Hematopoietic multipotent progenitor cell treated with erythropoietin and hydrocortisone succinate and interleukin-3 and kit ligand, for 6 days (in vitro differentiated cells): ENCODE measurements at regions not wholly inside any gene's neighbourhood (a gene's known extent, or its start where the extent isn't known, plus 50 kb on each side); places are given as distances from the start of the nearest gene placed in this dataset.
A peak's percentile ranks its signal among the peaks of the same experiment; 100 is the strongest.
"Not testable (repeated sequence)": the region's sequence is repeated elsewhere in the genome, so short reads cannot be mapped to it uniquely, and the experiment has no call there.

ENCODE experiments used
- DNase-seq: peaks from one replicate; pipeline ENCODE4 v3.0.0-alpha.2; 2015

DNA sequence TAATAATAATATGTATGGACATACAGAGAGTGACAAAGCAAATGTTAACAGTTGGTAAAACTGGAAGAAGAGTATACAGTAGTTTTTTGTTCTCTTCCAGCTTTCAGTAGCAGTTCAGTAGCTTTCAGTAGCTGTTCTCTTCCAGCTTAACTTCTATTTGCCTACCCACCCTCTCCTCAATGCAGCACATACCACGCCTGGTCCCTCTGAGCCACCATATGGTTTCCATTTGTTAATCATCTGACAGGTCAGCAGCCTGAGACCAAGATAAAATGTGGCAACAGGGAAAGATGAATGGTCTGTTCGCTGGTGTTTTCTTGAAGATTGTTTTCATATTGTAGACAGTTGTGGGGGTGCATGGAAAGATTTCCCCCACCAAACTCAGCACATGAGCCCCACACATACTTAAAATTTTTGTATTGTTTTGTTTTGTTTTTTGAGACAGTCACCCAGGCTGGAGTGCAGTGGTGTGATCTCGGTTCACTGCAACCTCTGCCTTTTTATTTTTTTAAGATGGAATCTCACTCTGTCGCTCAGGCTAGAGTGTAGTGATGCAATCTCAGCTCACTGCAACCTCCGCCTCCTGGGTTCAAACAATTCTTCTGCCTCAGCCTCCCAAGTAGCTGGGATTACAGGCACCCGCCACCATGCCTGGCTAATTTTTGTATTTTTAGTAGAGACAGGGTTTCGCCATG lies 56.8 kb downstream of the ATP6V0E2 start:
- DNase-seq, result not testable (repeated sequence)

DNA sequence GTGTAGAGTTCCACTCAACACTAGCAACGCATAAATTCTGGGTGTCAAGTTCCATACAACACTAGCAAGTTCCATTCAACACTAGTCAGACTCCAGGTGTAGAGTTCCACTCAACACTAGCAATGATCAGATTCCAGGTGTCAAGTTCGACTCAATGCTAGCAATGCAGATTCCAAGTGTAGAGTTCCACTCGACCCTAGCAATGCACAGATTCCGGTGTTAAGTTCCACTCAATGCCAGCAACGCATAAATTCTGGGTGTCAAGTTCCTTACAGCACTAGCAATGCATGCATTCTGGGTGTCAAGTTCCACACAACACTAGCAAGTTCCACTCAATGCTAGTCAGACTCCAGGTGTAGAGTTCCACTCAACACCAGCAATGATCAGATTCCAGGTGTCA lies 60.0 kb downstream of the ATP6V0E2 start:
- not testable (repeated sequence) for DNase-seq

DNA sequence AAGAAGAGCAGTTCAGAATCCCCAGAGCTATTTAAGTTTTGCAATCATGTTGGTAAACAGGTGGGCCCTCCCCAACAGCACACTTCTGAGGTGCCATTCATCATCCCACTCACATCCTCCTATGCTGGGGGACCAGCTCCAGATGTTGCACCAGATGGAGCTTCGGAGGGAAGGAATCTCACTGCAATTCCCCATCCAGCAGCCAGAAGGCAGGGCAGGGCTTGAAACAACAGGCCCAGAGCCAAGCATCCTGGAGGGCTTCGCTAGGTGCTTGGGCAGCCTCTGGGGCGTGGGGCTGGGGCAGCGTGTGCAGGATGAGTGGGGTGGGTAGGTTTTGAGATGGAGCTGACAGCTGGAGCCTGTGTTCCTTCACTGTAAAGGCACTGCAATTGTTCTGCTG lies 73.6 kb downstream of the ATP6V0E2 start:
- not testable (repeated sequence) for DNase-seq

DNA sequence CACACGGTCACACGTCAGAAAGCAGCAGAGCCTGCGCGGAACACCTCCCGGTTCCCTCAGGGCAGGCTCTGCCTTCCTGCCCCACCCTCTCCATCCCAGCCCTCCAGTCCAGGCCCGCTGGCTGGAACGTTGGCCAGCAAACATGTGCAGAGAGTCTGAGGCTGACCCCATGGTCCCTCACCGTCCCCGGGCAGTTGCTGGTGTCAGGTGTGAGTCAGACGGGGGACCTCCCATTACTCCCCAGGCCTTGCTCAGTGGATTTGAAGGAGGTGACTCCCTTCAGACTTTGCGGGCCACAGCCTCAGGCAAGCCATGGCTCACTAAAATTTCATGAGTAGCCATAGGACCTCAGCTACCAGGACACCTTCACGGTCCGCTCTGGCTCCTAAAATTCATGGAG lies 74.7 kb downstream of the ATP6V0E2 start:
- not testable (repeated sequence) for DNase-seq

DNA sequence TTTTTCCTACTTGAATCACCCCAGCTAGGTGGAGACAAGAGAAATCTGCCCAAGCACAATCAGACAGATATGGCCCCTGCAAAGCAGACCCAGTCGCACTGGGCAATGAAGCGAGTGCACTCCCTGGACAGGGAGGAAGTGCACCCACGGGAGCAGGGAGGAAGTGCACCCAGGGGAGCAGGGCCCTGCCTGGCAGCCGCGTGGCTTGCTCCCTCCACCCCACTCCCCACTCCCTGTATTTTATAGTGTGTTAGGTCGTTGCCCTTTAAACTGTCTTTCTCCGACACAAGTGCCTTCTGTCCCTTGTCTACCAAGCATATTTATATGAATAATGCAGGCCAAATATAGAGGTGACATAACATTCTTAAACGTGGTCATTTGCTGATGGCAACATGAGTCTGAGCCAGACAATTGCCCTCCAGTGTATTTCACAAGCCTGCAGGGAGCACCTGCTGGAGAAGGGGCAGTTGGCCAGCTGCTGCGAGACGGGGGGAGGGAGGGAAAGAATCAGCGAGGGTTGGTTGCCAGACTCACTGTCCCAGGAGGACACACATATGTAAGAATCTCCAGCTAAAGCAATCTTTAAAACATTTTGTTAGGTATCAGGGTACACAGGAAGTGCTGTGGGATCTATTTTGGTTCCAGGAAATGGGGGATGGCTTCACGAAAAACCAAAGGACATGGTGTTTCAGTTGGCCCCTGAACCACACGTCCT lies 76.3 kb downstream of the ATP6V0E2 start:
- DNase-seq, result not testable (repeated sequence)

DNA sequence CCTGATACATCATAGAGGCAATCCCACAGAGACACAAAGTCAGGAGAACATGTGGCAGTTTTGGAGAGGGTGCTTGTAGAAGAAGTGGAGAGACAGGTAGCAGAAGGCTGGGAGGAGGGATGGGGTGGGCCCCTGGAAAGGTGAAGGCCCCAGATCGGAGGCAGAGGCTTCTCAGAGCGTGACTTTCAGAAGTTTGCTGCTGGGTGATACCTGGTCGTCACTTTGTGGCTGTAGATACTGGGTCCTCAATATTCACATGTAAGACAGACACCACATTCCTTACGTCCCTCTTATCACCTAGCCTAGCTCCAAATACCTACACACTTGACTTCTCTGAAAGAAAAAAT lies 76.8 kb downstream of the ATP6V0E2 start:
- not testable (repeated sequence) for DNase-seq

DNA sequence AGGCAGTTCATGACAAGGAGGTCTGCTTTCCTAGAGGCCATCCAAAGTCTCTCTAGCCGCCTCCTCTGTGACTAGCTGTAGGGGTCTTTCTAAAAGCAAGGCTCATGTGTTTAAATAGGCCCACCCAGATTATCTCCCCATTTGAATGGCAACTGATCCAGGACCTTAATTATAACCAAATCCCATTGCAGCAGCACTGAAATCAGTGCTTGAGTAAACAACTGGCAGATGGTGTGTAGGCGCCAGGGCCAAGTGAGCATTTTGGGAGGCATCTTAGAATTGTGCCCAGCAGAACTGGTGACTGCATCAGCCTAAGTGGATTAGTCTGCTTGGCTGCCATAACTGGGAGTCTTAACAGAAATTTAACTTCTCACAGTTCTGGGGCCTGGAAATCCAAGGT lies 77.8 kb downstream of the ATP6V0E2 start:
- not testable (repeated sequence) for DNase-seq

DNA sequence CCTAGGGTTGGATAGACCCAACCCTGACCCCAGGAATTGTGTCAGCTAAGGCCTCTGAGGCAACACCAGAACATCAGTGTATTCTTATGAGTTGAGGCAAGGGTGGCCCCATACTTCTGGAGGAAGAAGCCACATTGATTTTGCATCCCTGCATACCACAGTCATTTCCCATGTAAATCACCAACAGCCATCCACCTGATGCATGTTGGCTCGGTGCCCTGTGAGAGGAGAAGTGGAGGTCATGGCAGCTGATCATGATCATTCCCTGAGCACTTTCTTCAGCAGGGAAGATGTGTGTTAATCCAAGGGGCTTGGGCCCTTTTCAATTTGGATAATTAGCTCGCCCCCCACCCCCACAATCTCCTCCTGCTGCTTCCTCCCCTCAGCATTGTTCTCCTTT lies 85.1 kb downstream of the ATP6V0E2 start:
- not testable (repeated sequence) for DNase-seq

DNA sequence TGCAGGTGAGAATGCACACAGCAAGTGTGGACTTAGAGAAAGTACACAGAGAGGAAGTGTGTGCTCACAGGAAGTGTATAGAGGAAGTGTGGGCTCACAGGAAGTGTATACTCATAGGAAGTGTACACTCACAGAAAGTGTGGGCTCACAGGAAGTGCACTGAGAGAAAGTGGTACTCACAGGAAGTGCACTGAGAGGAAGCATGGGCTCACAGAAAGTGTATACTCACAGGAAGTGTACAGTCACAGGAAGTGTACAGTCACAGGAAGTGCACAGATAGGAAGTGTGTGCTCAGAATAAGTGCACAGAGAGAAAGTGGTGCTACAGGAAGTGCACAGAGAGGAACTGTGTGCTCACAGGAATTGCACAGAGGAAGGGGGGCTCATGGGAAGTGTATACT lies 87.1 kb downstream of the ATP6V0E2 start:
- DNase-seq, result not testable (repeated sequence)

DNA sequence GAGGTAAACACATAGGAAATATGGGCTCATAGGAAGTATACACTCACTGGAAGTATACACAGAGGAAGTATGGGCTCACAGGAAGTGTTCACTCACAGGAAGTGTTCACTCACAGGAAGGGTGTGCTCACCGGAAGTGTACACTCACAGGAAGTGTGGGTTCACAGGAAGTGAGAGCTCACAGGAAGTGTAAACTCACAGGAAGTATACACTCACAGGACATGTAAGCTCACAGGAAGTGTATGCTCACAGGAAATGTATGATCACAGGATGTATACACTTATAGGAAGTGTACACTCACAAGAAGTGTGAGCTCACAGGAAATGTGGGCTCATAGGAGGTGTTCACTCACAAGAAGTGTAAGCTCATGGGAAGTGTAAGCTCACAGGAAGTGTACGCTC lies 88.1 kb downstream of the ATP6V0E2 start:
- DNase-seq, result not testable (repeated sequence)

DNA sequence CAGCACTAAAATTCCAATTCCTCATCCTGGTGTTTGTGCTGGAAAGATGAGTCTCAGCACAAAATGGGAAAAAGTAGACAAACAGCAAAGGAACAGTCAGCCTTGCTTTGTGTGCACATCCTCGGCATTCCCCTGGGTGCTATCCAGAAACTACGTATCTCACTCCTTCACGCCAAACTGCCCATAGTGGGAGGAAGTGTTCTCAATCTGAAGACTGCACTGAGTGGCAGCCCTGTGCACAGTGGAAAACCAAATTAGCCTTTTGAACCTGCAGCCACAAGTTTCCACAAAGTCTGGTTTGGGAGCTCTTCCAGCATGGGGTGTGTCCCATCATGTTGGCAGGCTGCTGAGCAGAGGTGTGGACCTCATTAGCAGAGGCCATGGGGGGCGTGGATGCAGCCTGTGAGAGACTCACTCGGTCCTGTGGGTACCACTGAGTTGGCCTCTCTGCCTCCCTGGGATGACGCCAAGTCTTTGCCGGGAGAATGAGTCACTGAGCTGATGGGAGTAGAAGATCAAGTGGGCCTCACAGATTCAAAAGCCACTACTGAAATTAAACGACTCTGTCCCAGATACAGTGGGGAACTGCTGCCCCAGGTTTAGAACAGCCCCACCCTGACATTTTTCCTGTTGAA lies 89.0 kb downstream of the ATP6V0E2 start:
- DNase-seq, result not testable (repeated sequence)

DNA sequence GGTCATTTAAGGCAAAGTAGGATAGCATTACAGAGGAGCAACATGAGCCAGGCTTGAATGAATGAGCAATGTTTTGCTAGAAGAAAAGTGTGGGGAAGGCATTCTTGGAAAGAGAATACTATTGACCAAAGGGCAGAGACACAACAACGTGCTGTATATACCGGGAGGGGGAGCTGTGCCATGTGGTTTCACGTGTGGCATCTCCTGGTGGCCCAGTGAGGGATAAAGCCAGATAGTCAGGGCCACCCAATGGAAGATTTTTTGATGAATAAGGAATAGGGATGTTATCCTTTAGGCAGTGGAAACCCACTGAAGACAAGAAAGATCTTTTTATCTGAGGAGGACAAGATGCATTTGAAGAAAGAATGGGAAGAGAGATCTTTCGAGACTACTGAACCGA lies 90.2 kb downstream of the ATP6V0E2 start:
- not testable (repeated sequence) for DNase-seq

DNA sequence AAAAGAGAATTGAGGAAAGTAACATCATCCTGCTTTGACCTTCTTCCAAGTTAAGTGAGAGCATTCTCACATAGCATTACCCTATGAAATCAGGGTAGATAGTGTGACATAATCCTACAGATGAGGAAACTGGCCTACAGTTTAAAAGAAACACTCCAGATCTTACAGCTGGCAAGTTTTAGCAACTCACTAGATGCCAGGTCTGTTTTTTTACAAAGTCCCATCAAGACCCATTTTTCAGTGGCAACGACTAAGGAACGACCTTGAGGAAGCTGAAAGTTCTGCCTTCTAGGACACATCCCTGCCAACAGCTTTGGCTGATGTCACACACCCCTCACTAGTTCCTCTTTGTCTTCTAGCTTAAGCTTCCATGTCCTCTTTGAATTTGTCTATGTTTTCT lies 92.7 kb downstream of the ATP6V0E2 start:
- DNase-seq, result peak; percentile 4

DNA sequence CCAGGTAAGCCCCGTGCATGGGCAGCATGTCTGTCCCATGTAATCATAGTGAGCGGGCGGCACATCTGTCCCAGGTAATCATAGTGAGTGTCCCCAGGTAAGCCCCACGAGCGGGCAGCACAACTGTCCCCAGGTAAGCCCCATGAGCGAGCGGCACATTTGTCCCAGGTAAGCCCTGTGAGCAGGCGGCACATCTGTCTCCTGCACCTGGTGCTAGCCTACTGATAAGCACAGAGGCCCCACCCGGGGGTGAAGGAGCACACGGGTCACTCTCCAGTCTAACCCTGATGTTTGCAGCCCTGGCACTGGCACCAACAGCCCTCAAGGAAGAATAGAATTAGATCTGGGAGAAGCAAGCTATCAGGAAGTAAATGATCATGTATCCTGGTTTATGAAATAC lies 99.2 kb downstream of the ATP6V0E2 start:
- not testable (repeated sequence) for DNase-seq

DNA sequence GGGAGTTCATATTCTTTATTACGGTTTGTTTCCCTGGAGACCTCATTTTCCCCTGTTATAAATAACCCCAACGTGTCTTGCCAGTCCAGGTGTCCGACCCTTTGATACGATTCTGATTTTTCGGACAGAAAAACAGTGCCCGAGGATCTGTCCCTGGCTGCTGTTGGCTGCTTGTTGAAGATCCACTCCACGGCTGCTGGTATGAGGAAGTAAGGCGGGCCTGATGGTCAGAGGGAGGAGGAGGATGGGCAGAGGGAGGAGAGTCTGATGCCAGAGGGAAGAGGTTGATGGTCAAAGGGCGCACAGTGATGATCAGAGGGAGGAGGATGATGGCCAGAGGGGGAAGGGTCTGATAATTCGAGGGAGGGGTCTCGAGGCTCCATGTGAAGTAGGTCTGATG lies 99.9 kb downstream of the ATP6V0E2 start:
- not testable (repeated sequence) for DNase-seq

DNA sequence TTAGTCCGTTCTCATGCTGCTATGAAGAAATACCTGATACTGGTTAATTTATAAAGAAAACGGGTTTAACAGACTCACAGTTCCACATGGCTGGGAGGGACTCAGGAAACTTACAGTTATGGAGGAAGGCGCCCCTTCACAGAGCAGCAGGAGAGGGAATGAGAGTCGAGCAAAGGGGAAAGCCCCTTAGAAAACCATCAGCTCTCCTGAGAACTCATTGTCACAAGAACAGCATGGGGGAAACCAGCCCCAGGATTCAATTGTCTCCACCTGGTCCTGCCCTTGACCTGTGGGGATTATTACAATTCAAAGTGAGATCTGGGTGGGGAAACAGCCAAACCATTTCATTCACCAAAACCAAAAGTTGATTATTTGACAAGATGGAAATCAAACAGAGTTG lies 101.8 kb downstream of the ATP6V0E2 start:
- DNase-seq, result not testable (repeated sequence)

DNA sequence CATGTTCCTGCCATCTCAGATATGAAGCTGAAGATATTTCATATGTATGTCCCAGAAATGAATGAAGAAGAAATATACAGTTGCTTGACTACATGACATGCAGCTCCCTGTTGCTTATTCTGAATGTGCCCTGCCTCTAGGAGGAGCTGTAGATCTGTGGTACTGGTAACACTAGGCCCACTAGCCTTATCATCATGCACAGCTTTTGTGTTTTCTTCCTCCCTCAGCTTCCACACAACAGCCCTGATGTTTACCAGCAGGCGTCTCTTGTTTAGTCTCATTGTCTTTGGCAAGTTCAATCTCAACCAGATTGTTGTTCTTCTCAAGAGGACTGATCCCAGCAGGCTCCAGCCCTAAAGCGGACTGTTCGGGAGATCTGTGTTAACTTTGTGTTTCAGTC lies 104.8 kb downstream of the ATP6V0E2 start:
- not testable (repeated sequence) for DNase-seq

DNA sequence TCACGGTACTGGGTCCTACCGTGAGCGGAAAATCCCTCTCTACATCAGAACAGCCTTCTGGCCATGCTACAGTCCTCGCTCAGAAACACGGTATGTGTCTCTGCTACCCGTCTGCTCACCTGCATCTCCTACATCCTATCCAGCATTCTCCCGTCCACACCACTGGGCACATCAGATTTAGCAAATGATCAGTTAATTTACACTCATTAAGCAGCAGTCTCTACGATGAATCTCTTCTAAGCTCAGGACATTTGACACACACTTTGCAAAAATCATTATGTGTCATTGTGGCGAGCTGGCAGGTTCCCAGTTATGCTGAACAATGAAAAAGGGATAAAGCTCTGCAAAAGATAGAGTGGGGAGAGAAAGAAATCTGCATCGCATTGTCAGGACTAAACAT lies 105.2 kb downstream of the ATP6V0E2 start:
- DNase-seq, result not testable (repeated sequence)

DNA sequence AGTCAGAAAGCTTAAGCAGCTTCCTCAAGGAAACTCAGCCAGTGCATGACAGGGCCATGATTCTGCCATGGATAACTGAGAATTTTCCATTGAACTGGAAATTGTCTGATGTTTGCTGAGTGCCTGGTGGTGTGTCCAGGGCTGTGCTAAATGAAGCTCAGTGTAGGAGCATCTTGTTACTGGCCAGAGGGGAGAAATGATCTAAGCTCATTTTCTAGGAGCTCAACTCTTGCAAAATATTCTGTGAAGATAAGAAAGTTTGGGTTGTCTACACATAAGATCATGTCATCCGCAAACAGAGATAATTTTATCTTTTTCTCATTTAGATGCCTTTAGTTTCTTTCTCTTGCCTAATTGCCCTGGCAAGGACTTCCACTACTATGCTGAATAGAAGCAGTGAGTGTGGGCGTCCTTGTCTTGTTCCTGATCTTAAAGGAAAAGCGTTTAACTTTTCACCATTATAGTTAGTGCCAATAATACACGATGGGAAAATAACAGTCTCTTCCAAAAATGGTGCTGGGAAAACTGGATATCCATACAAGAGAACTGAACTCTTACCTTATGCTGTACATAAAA lies 108.9 kb downstream of the ATP6V0E2 start:
- DNase-seq, result peak; percentile 16

DNA sequence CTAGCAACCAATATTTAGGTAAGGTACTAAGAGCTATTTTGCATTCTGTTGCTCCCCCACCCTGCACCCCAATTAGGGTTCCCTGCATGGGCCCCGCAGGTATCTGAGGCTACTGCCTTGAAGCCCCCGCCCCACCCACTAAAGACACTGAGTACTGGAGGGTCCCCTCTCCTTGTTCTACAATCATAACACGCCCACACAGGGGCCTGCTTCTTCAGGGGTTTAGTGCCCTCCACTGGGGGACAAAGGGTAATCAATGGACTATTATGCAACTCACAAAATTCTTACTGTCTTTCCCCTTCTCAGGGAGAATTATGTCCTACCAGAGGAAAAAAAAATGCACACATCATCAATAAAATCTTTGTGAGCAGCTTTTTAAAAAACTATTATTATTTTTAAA lies 113.1 kb downstream of the ATP6V0E2 start:
- DNase-seq, result not testable (repeated sequence)

DNA sequence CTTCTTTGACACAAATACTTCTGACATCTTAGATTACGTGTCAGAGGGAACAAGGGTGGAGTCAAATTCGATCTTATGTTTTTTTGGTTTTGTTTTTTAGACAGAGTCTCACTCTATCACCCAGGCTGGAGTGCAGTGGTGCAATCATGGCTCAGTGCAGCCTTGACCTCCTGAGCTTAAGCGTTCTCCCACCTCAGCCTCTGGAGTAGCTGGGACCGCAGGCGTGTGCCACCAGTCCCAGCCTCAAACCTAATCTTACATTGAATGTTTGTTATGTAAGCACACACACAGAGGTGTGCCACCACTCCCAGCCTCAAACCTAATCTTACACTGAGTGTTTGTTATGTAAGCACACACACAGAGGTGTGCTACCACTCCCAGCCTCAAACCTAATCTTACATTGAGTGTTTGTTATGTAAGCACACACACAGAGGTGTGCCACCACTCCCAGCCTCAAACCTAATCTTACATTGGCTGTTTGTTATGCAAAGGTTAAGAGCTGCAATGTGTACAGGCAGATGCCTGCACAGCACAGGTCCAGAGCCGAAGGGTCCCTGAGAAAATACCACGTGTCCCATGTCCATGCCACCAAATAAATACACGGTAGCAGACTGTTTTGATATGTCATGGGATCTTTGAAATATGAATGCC lies 118.0 kb downstream of the ATP6V0E2 start:
- DNase-seq, result not testable (repeated sequence)

DNA sequence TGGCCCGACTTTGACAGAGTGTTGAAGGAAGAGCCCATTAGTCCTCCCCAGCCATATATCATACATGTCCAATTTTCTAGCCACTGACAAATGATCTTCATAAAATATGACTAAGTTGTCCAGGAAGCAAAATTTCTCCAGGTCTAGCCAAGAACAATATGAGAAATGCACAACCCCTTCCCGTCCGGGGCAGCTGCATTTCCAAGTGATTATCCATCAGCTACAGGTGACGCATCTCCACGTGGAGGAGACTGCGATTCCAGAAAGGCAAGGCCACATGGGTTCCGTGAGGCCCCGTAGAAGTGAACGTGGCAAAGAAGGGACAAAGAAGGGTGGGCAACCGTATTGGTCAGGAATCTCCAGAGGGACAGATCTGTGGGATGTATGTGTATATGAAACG lies 118.6 kb downstream of the ATP6V0E2 start:
- not testable (repeated sequence) for DNase-seq
